Testis (tissue), 2 donors: ENCODE measurements at regions not wholly inside any gene's neighbourhood (a gene's known extent, or its start where the extent isn't known, plus 50 kb on each side); places are given as distances from the start of the nearest gene placed in this dataset.

Source experiments
- DNase-seq: peaks from one replicate; pipeline ENCODE4 v3.0.0-alpha.2; 2019
- H3K27ac ChIP-seq, 2 donors: fragments of 200-600 bp; sonication (generic); one replicate each; pipeline ENCODE4 v1.5.1; 2019
- H3K27me3 ChIP-seq: fragments of 200-600 bp; sonication (generic); one replicate; pipeline ENCODE4 v1.5.1; 2019
- H3K36me3 ChIP-seq: fragments of 200-600 bp; sonication (generic); one replicate; pipeline ENCODE4 v1.5.1; 2017; ENCODE audit warnings: low read depth; ENCODE audit errors: missing control alignments
- H3K4me1 ChIP-seq: fragments of 200-600 bp; sonication (generic); one replicate; pipeline ENCODE4 v1.5.1; 2019
- H3K4me3 ChIP-seq, 2 donors: fragments of 200-600 bp; sonication (generic); one replicate each; pipeline ENCODE4 v1.5.1; 2017 to 2019
- H3K9me3 ChIP-seq: fragments of 200-600 bp; sonication (generic); one replicate; pipeline ENCODE4 v1.5.1; 2017
- POLR2A ChIP-seq: fragments of 450-650 bp; IDR thresholded peaks from one replicate; pipeline ENCODE4 v1.6.1; 2017; ENCODE audit warnings: antibody characterized with exemption, mild to moderate bottlenecking, moderate library complexity
- WGBS, 2 donors: methylation state at CpG; one replicate each; pipeline ENCODE4 v1.1.5; 2018; 5-methylcytosine and 5-hydroxymethylcytosine counted together
- intact Hi-C: fragments of 100-400 bp; cut with DNase I; formaldehyde crosslinking; loops from one replicate; pipeline ENCODE4 v1.15.1; 2023; ENCODE audit warnings: low total_unique reads
- TF ChIP-seq, protein P1 (sequence below), 3 experiments: fragments of 450-650 bp in 2 of 3; fragments of 200-600 bp in 1 of 3; sonication (generic) in 1 of 3; IDR thresholded peaks; one replicate each; pipeline ENCODE4 v1.5.1; 2016 to 2019; ENCODE audit warnings: antibody characterized with exemption in 3 of 3, mild to moderate bottlenecking in 2 of 3, moderate library complexity in 1 of 3

DNA sequence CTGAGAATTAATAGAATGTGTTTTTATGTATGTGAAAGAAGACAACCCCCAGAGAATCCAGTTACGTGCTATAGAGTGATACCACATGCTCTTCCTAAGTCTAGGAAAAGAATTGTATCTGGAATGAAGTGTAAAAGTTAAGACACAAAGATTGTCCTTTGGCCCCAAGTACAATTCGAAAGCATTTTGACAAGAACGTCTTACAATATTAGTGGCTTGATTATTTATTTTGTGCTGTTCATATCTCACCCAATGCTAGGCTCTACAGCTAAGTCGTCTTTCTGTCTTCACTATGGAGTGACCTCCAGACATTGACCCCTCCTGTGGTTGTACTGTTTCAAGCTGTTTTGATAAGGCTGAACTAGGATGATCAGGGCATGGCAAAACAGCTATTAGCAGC, 345.7 kb upstream of the C2CD4B start:
- no peaks in the 10 kb centered on the region for H3K9me3 ChIP-seq
- H3K4me3 ChIP-seq = no peak overlapping the region
- DNase-seq = no peak
- peaks cover 9% of the 10 kb centered on the region for H3K4me1 ChIP-seq
- 85 to 95% methylated on average over 4 of the region's 4 CpGs for WGBS, 2 donors
- H3K27ac ChIP-seq = no peak overlapping the region
- TF ChIP-seq, protein P1, sequence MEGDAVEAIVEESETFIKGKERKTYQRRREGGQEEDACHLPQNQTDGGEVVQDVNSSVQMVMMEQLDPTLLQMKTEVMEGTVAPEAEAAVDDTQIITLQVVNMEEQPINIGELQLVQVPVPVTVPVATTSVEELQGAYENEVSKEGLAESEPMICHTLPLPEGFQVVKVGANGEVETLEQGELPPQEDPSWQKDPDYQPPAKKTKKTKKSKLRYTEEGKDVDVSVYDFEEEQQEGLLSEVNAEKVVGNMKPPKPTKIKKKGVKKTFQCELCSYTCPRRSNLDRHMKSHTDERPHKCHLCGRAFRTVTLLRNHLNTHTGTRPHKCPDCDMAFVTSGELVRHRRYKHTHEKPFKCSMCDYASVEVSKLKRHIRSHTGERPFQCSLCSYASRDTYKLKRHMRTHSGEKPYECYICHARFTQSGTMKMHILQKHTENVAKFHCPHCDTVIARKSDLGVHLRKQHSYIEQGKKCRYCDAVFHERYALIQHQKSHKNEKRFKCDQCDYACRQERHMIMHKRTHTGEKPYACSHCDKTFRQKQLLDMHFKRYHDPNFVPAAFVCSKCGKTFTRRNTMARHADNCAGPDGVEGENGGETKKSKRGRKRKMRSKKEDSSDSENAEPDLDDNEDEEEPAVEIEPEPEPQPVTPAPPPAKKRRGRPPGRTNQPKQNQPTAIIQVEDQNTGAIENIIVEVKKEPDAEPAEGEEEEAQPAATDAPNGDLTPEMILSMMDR (IDR thresholded peaks at IDR 0.05) = no peak
- TF ChIP-seq POLR2A = no peak
- no peaks in the 10 kb centered on the region for H3K27me3 ChIP-seq
- H3K36me3 ChIP-seq = no peaks in the 10 kb centered on the region
- intact Hi-C loops = no loop called here

DNA sequence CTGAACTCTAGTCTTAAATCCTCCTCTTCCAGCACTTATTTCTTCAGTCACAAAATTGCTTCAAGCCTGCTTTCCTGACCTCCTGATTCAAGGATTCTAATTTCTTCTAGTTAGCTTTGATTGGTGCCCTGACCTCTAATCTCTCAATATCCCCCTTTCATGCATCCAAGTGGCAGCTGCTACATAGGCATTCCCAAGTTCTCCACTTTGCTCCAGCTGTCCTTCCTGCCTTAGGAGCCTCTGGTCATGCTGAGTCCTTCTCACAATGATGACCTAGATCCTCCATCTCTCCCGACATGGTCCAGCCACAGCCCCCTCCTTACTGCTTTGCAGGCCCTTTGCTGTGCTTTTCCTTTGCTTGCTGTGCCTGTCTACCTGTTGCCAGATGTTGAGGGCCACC, 347.8 kb upstream of the C2CD4B start:
- intact Hi-C loops = no loop called here
- no peaks in the 10 kb centered on the region for H3K4me1 ChIP-seq
- 91 to 94% methylated on average over 1 of the region's 1 CpG for WGBS, 2 donors
- no peaks in the 10 kb centered on the region for H3K36me3 ChIP-seq
- no peak overlapping the region for H3K4me3 ChIP-seq
- TF ChIP-seq POLR2A = no peak
- TF ChIP-seq, protein P1 (IDR thresholded peaks at IDR 0.05) = no peak
- DNase-seq = no peak
- no peaks in the 10 kb centered on the region for H3K27me3 ChIP-seq
- H3K9me3 ChIP-seq = no peaks in the 10 kb centered on the region
- H3K27ac ChIP-seq = no peak overlapping the region

DNA sequence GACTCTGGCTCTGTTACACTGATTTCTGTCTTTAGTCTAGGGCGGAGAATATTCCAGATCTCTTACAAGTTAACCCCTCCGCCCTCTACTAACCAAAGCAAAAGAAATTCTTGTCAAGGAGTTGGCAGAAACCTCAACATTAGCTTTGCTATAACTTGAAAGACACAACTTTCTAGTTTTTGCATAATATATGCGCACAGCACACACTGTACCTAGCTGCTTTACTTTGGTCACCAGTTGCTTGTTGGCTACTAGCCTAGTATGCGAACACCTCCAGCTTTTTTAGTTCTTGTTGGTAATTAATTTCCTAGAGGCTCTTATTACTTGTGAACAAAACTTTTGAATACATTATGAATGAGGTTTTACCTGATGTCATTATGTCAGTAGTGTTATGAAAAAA, 348.8 kb upstream of the C2CD4B start:
- intact Hi-C loops = no loop called here
- no peak overlapping the region for H3K4me3 ChIP-seq
- no peaks in the 10 kb centered on the region for H3K9me3 ChIP-seq
- DNase-seq = no peak
- no peak overlapping the region for H3K27ac ChIP-seq
- TF ChIP-seq, protein P1 (IDR thresholded peaks at IDR 0.05) = no peak
- TF ChIP-seq POLR2A = no peak
- WGBS, 2 donors = 86 to 93% methylated on average over 4 of the region's 4 CpGs
- no peaks in the 10 kb centered on the region for H3K27me3 ChIP-seq
- no peaks in the 10 kb centered on the region for H3K36me3 ChIP-seq
- no peaks in the 10 kb centered on the region for H3K4me1 ChIP-seq

DNA sequence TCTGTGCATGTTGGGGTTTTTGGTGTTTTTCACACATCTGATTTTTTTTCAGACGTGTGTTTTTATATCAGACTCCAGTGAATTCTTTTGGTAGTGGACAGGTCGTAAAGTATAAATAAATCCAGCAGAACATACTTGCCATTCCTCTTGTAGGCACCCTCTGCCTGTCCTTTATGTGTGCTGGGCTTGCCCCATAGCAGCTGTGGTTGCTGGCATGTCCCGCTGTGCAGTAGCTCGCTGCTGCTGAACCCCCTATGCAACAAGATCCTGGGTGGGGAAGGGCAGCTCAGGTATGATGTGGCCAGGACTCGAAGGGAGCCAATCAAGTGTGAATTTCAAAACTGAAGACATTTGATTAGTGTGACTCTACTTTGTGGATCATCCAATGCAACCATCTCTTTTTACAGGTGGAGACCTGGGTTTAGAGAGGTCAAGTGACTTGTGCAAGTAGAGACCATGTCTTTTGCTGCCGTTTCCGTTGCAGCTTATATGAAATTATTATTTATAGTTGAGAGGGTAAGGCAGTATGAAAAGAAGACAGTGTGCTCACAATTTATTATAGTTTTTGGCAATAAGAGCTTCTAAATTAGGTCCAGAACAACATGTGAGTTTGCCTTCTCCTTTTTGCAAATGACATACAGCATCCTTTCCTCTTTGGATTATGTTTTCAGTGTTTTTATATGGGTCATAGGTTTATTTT, 350.8 kb upstream of the C2CD4B start:
- H3K9me3 ChIP-seq = no peaks in the 10 kb centered on the region
- intact Hi-C loops = no loop called here

More for the DNA sequence above, 350.8 kb upstream of the C2CD4B start:
- no peak overlapping the region for H3K27ac ChIP-seq
- H3K4me3 ChIP-seq = no peak overlapping the region
- no peaks in the 10 kb centered on the region for H3K27me3 ChIP-seq
- H3K36me3 ChIP-seq = no peaks in the 10 kb centered on the region
- TF ChIP-seq, protein P1 (IDR thresholded peaks at IDR 0.05) = no peak
- TF ChIP-seq POLR2A = no peak
- H3K4me1 ChIP-seq = no peaks in the 10 kb centered on the region
- WGBS, 2 donors = 68 to 71% methylated on average over 7 of the region's 7 CpGs
- no peak for DNase-seq
